ENCODE measurements at regions not wholly inside any gene's neighbourhood (a gene's known extent, or its start where the extent isn't known, plus 50 kb on each side); places are given as distances from the start of the nearest gene placed in this dataset.

- TF ChIP-seq POLR2A (IDR thresholded peaks at IDR 0.05) (no peak), CTCF (IDR thresholded peaks at IDR 0.05) (no peak)
These were observed 86.8 kb upstream of the KMT2C start for GRCh38 chr7:152522571-152523067.
